Mucosa of descending colon (tissue), 3 donors: ENCODE measurements at regions not wholly inside any gene's neighbourhood (a gene's known extent, or its start where the extent isn't known, plus 50 kb on each side); places are given as distances from the start of the nearest gene placed in this dataset.
"Not testable (repeated sequence)": the region's sequence is repeated elsewhere in the genome, so short reads cannot be mapped to it uniquely, and the experiment has no call there.

Source experiments
- ATAC-seq: fragments of 200-7000 bp; cut with Tn5 transposase; one replicate; pipeline ENCODE4 v1.9.1; 2020; ENCODE audit warnings: mild to moderate bottlenecking, moderate library complexity
- DNase-seq, 3 donors: peaks; one replicate each; pipeline ENCODE4 v3.0.0-alpha.2; 2020
- H3K36me3 ChIP-seq: fragments of 200-600 bp; one replicate; pipeline ENCODE4 v1.8.0; 2021; ENCODE audit warnings: low read depth, mild to moderate bottlenecking
- H3K4me1 ChIP-seq: fragments of 200-600 bp; one replicate; pipeline ENCODE4 v1.8.0; 2021; ENCODE audit warnings: low read depth, mild to moderate bottlenecking
- H3K4me3 ChIP-seq: fragments of 200-600 bp; one replicate; pipeline ENCODE4 v1.8.0; 2021; ENCODE audit warnings: mild to moderate bottlenecking
- H3K9me3 ChIP-seq: fragments of 200-600 bp; one replicate; pipeline ENCODE4 v1.8.0; 2021; ENCODE audit warnings: mild to moderate bottlenecking
- intact Hi-C, 2 donors: fragments of 100-400 bp; cut with DNase I in 1 of 2; cut with micrococcal nuclease in 1 of 2; formaldehyde crosslinking; loops; one replicate each; pipeline versions ENCODE4 v1.11.0 to v1.11.1; 2022; cut with DNase I, micrococcal nuclease
- TF ChIP-seq, protein P1 (sequence below): fragments of 200-600 bp; IDR thresholded peaks from one replicate; pipeline ENCODE4 v1.8.0; 2022; ENCODE audit warnings: antibody characterized with exemption, mild to moderate bottlenecking
- donor health status: DM: no; HTN: no; CAD: no; lungs with moderate emphysema.
- donor health status: DM: no; HTN: no; CAD: no.
- donor health status: DM: no; HTN: yes; CAD: no.

DNA sequence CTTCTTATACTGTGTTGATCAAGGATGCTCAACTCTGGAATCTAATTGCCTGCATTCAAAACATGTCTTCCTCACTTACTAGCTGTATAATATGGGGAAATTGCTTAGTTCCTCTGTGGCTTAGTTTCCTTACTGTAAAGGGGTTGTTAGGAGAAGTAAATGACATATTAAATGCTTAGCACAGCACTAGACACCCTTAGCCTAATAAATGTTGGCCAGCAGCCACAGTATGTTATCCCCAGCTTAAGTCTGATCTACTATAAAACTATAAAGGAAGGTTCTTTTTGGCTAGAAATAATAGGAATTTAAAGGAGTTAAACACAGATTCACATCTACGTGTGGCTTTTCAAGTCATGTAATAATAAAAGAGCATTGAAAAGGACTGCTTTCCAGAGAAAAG lies 232.4 kb downstream of the PCSK1 start:
- peak; percentile 64 for ATAC-seq
- TF ChIP-seq, protein P1, sequence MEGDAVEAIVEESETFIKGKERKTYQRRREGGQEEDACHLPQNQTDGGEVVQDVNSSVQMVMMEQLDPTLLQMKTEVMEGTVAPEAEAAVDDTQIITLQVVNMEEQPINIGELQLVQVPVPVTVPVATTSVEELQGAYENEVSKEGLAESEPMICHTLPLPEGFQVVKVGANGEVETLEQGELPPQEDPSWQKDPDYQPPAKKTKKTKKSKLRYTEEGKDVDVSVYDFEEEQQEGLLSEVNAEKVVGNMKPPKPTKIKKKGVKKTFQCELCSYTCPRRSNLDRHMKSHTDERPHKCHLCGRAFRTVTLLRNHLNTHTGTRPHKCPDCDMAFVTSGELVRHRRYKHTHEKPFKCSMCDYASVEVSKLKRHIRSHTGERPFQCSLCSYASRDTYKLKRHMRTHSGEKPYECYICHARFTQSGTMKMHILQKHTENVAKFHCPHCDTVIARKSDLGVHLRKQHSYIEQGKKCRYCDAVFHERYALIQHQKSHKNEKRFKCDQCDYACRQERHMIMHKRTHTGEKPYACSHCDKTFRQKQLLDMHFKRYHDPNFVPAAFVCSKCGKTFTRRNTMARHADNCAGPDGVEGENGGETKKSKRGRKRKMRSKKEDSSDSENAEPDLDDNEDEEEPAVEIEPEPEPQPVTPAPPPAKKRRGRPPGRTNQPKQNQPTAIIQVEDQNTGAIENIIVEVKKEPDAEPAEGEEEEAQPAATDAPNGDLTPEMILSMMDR = no peak
- Histone ChIP-seq H3K9me3 (no peaks in the 10 kb centered on the region), H3K36me3 (no peaks in the 10 kb centered on the region), H3K4me1 (peaks cover 24% of the 10 kb centered on the region), H3K4me3 (no peak overlapping the region)
- peak in 1 of 3 donors; percentile 61 for DNase-seq
- intact Hi-C loops = no loop called here

DNA sequence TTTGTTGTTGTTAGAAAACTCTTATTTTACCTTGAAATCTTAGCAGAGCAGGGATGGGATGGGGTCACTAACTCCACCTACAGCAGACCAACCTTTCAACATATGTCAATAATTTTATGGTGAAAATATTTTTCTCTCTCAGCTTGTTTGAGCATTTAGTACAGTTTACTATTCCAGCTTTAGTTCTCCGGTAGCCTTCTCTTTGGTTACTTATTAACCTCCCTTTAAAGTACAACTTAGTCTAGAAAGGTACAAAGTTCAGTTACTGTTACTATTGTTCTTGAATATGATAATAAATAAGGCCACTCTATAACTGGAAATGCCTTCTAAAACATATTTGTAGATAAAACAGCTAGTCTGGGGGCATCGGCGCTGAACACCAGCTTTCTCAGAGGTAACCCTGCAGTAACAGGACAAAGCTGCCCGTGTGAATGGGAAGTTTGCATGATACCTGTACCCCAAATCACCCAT lies 233.3 kb downstream of the PCSK1 start:
- ATAC-seq (peak; percentile 92), DNase-seq (no peak)
- Histone ChIP-seq H3K4me1 (peaks cover 24% of the 10 kb centered on the region), H3K36me3 (no peaks in the 10 kb centered on the region), H3K4me3 (no peak overlapping the region), H3K9me3 (no peaks in the 10 kb centered on the region)
- intact Hi-C loops = no loop called here
- TF ChIP-seq, protein P1 = no peak

DNA sequence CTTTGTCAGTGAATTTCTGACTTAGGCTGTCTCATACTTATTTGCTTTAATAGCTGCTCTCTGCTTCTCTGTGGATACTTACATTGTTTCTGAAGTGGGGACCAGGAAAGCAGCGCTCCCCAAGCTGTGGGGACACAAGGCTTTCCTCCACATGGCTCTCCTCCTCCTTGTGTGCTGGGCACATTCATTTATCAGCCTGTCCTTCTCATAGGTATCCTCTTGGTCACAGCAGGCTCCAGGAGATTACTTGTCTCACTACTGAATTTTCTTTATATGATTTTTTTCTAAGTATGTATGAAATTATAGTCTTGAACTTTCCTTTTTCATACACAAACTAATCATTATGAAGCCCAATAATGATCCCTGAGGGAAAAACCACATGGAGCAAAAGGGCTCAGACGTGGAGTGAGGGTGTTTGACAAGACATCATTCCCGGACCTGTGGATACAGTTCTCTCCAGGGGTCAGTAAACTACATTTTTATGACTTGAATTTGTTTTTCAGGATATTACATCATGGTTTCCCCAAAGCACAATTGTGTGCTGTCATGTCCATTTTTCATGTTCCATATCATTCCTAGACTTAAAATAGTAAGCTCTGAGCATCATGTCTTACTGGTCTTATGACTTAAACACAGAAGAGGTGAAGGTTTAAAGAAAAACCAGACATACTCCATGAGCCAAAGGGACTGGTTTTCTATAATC lies 234.5 kb downstream of the PCSK1 start:
- Histone ChIP-seq H3K4me3 (no peak overlapping the region), H3K9me3 (no peaks in the 10 kb centered on the region), H3K36me3 (no peaks in the 10 kb centered on the region), H3K4me1 (peaks cover 24% of the 10 kb centered on the region)
- intact Hi-C loops = no loop called here
- ATAC-seq (no peak), DNase-seq (no peak)
- TF ChIP-seq, protein P1 = no peak

DNA sequence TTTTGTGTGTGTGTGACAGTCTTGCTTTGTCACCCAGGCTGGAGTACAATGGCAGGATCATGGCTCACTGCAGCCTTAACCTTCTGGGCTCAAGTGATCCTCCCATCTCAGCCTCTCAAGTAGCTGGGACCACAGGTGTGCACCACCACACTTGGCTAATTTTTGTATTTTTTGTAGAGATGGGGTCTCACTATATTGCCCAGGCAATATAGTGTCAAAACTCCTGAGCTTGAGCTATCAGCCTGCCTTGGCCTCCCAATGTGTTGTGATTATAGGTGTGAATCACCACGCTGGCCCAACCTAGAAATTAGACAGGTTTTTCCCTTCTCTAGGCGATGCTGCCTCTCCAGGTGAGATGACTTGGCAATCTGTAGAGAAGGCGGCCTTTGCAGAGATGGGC lies 235.3 kb downstream of the PCSK1 start:
- intact Hi-C loops = not testable (repeated sequence)
- ATAC-seq = peak; percentile 20
- H3K4me1 ChIP-seq = peaks cover 24% of the 10 kb centered on the region

DNA sequence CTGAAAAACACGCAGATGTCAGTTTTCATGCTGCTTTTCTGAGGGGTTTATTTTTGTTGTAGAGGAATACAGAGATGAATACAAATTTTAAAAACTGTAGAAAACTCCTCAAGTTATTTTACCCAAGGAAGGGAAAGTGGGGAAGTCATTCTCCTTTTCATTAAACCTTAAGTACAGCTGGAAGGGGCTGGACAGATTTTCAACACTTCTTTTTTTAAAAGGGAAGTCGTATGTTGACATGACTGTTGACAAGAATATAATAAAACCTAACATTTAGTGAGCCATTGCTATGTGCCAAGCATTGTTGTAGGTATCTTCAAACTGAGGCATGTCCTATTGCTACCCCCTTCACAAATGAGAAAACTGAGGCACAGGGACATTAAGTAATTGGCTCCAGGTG lies 235.7 kb upstream of the ELL2 start:
- TF ChIP-seq, protein P1 = no peak
- Histone ChIP-seq H3K36me3 (no peaks in the 10 kb centered on the region), H3K4me3 (no peak overlapping the region), H3K9me3 (no peaks in the 10 kb centered on the region), H3K4me1 (peaks cover 24% of the 10 kb centered on the region)
- intact Hi-C loops = no loop called here
- DNase-seq (no peak), ATAC-seq (no peak)

More for the DNA sequence above, 235.3 kb downstream of the PCSK1 start:
- H3K36me3 ChIP-seq, H3K9me3 ChIP-seq, H3K4me3 ChIP-seq, DNase-seq: not testable (repeated sequence)

DNA sequence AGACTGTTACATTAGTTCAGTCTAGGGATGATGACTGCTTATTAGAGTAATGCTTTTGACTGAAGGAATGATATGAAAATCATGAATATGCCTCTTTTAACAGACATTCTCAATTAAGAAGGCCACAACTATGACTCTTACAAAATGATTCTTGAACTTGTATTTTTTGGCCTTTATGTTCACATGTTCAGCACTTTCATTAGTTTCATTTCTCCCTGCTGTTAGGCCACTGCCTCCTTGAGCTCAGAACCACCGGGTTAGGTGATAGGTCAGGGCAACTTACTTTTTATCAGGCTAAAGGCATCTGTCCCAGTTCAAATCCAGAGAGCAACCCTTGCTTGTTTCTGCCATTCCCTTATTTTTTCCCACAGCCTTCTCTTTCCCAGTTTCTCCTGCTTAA lies 235.2 kb upstream of the ELL2 start:
- intact Hi-C loops = no loop called here
- no peaks in the 10 kb centered on the region for H3K36me3 ChIP-seq
- DNase-seq = no peak
- ATAC-seq = no peak
- no peak overlapping the region for H3K4me3 ChIP-seq
- H3K4me1 ChIP-seq = peaks cover 24% of the 10 kb centered on the region
- H3K9me3 ChIP-seq = no peaks in the 10 kb centered on the region
- TF ChIP-seq, protein P1 = no peak
